Stomach (tissue), 4 donors: ENCODE measurements at regions not wholly inside any gene's neighbourhood (a gene's known extent, or its start where the extent isn't known, plus 50 kb on each side); places are given as distances from the start of the nearest gene placed in this dataset.

Experiments
- EP300 ChIP-seq: sonication (generic); formaldehyde crosslinking; IDR thresholded peaks from one replicate; pipeline ENCODE4 v1.6.1; 2017; ENCODE audit warnings: antibody characterized with exemption
- POLR2A ChIP-seq, 4 donors: fragments of 450-650 bp; IDR thresholded peaks; one replicate each; pipeline ENCODE4 v1.6.1; 2016; ENCODE audit warnings: antibody characterized with exemption in 4 of 4, control low read depth in 2 of 4, mild to moderate bottlenecking in 1 of 4, moderate library complexity in 1 of 4
- POLR2AphosphoS5 ChIP-seq, 3 donors: sonication (generic); formaldehyde crosslinking; IDR thresholded peaks; one replicate each; pipeline ENCODE4 v1.6.1; 2016; ENCODE audit warnings: antibody characterized with exemption in 3 of 3
- TF ChIP-seq, protein P1 (sequence below), 7 experiments: fragments of 450-650 bp in 4 of 7; fragments of 200-600 bp in 3 of 7; sonication (generic) in 3 of 7; IDR thresholded peaks; one replicate each; pipeline ENCODE4 v1.5.1; 2016 to 2019; ENCODE audit warnings: antibody characterized with exemption in 7 of 7, control low read depth in 2 of 7, mild to moderate bottlenecking in 1 of 7

DNA sequence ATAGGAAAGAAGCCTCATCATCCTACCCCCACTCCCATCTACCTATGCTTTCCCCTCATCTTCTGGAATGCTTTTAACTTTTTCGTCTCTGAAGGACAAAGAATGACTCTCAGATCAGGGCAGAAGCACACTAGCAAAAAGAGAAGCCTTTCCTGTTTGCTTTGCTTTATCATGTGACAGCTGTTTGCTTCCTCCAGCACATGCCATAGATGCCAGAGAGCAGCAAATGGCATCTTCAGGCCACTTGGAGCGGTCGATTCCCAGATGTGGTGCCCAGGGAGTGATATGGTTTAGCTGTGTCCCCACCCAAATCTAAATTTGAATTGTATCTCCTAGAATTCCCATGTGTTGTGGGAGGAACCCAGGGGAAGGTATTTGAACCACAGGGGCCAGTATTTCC, 294.8 kb downstream of the GADD45G start:
- TF ChIP-seq, protein P1, sequence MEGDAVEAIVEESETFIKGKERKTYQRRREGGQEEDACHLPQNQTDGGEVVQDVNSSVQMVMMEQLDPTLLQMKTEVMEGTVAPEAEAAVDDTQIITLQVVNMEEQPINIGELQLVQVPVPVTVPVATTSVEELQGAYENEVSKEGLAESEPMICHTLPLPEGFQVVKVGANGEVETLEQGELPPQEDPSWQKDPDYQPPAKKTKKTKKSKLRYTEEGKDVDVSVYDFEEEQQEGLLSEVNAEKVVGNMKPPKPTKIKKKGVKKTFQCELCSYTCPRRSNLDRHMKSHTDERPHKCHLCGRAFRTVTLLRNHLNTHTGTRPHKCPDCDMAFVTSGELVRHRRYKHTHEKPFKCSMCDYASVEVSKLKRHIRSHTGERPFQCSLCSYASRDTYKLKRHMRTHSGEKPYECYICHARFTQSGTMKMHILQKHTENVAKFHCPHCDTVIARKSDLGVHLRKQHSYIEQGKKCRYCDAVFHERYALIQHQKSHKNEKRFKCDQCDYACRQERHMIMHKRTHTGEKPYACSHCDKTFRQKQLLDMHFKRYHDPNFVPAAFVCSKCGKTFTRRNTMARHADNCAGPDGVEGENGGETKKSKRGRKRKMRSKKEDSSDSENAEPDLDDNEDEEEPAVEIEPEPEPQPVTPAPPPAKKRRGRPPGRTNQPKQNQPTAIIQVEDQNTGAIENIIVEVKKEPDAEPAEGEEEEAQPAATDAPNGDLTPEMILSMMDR (IDR thresholded peaks at IDR 0.05), result no peak
- no peak for TF ChIP-seq POLR2AphosphoS5 (IDR thresholded peaks at IDR 0.05)
- no peak for TF ChIP-seq POLR2A (IDR thresholded peaks at IDR 0.05)
- no peak for TF ChIP-seq EP300
